HUES48 (cell line): ENCODE measurements at regions not wholly inside any gene's neighbourhood (a gene's known extent, or its start where the extent isn't known, plus 50 kb on each side); places are given as distances from the start of the nearest gene placed in this dataset.

ENCODE experiments used
- H3K27ac ChIP-seq: one replicate; pipeline ENCODE4 v1.7.0; 2013; ENCODE audit warnings: low read depth, low read length, inconsistent platforms
- H3K27me3 ChIP-seq: 2 replicates; pipeline ENCODE4 v1.6.1; 2013; ENCODE audit warnings: mild to moderate bottlenecking, low read length; ENCODE audit not compliant: control insufficient read depth, insufficient read depth
- H3K36me3 ChIP-seq: 2 replicates; pipeline ENCODE4 v1.6.1; 2013; ENCODE audit warnings: low read length; ENCODE audit not compliant: control insufficient read depth, insufficient read depth
- H3K4me1 ChIP-seq: 2 replicates; pipeline ENCODE4 v1.6.1; 2013; ENCODE audit warnings: mild to moderate bottlenecking, low read length; ENCODE audit not compliant: control insufficient read depth, insufficient read depth
- H3K4me3 ChIP-seq: 2 replicates; pipeline ENCODE4 v1.5.1; 2013; ENCODE audit warnings: mild to moderate bottlenecking, low read depth, low read length
- H3K9ac ChIP-seq: 2 replicates; pipeline ENCODE4 v1.6.1; 2013; ENCODE audit warnings: mild to moderate bottlenecking, low read depth, low read length, moderate library complexity
- H3K9me3 ChIP-seq: 2 replicates; pipeline ENCODE4 v1.6.1; 2013; ENCODE audit warnings: low read length; ENCODE audit not compliant: control insufficient read depth, insufficient read depth

DNA sequence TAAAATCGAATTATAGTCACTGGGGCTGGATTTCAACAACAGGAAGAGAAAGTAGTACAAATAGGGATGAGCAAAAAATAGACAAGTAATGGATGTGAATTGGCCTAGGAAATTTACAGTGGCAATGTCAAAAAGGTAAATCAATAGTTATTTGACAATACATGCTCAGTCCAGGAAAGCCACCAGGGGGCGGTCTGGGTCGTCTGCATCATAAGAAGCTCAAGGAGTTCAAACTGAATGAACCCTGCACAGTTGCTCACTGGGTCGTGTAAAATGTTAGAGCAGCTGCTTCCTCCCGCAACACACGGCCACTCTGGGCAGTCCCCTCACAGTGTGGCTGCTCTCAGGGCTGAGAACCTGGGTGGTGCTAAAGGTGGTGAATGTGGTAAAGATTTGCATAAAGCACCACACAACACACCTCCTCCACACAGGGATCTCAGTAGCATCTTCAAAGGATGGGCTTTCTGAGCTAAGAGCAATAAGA, 85.9 kb downstream of the ZNF280B start:
- Histone ChIP-seq H3K9me3 (no peaks in the 10 kb centered on the region), H3K36me3 (no peaks in the 10 kb centered on the region), H3K4me1 (0 out of 2 replicates have a peak, but pooled peaks cover 3% of the 10 kb centered on the region), H3K4me3 (no peak overlapping the region), H3K27me3 (peaks cover 98% of the 10 kb centered on the region), H3K27ac (no peak overlapping the region), H3K9ac (no peak overlapping the region)

DNA sequence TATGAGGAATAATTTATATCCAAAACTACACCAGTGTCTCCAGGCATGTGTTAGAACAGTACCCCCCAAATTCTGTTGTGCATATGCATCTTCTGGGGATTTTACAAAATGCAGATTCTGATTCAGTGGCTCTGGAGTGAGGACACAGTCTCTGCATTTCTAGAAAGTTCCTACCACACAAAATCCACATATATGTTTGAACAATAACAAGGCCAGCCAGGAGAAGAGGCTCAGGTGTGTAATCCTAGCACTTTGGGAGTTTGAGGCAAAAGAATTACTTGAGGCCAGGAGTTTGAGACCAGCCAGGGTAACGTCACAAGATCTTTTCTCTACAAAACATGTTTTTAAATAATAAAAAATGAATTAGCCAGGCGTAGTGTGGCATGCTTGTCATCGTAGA, 84.9 kb downstream of the ZNF280B start:
- H3K4me1 ChIP-seq, result 0 out of 2 replicates have a peak, but pooled peaks cover 3% of the 10 kb centered on the region
- H3K27ac ChIP-seq, result no peak overlapping the region

DNA sequence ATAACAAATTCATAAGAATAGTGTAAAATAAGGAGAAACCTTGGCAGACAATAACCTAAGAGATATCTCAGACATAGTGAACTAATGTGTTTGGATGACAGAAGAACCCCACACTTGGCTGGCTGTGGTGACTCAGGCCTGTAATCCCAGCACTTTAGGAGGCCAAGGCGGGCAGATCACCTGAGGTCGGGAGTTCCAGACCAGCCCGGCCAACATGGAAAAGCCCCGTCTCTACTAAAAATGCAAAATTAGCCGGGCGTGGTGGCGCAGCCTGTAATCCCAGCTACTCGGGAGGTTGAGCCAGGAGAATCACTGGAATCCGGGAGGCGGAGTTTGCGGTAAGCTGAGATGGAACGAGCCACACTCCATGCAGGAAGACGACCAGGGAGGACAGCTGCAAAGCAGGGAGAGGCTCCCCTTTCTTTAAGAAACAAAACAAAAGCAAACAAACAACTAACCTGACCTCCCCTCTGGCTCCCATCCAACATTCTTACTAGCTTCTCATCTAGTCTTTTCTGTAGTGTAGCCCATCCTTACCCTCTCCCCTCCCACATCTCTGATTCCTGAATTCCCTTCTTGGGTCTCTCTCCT, 84.2 kb downstream of the ZNF280B start:
- 0 out of 2 replicates have a peak, but pooled peaks cover 3% of the 10 kb centered on the region for H3K4me1 ChIP-seq
- H3K9me3 ChIP-seq, result no peaks in the 10 kb centered on the region
- H3K9ac ChIP-seq, result no peak overlapping the region
- H3K27ac ChIP-seq, result no peak overlapping the region
- no peak overlapping the region for H3K4me3 ChIP-seq
- peaks cover 98% of the 10 kb centered on the region for H3K27me3 ChIP-seq
- no peaks in the 10 kb centered on the region for H3K36me3 ChIP-seq

More for the DNA sequence above, 84.9 kb downstream of the ZNF280B start:
- Histone ChIP-seq H3K9me3 (no peaks in the 10 kb centered on the region), H3K4me3 (no peak overlapping the region), H3K36me3 (no peaks in the 10 kb centered on the region), H3K9ac (no peak overlapping the region), H3K27me3 (peaks cover 98% of the 10 kb centered on the region)

DNA sequence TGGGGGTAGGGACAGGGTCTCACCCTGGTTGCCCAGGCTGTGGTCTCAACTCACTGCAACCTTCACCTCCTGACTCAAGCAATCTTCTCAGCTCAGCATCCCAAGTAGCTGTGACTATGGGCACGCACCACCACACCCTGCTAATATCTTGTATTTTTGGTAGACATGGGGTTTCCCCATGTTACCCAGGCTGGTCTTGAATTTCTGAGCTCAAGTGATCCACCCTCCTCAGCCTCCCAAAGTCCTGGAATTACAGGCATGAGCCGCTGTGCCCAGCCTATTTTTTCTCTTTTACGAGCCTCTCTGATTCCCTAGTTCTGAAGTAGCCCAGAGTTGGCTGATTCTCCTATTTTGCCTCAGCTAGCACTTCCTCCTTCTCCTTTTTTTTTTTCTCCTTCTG, 83.6 kb downstream of the ZNF280B start:
- Histone ChIP-seq H3K36me3 (no peaks in the 10 kb centered on the region), H3K9ac (no peak overlapping the region), H3K9me3 (no peaks in the 10 kb centered on the region), H3K4me3 (no peak overlapping the region), H3K4me1 (0 out of 2 replicates have a peak, but pooled peaks cover 3% of the 10 kb centered on the region), H3K27me3 (peaks cover 98% of the 10 kb centered on the region), H3K27ac (no peak overlapping the region)

DNA sequence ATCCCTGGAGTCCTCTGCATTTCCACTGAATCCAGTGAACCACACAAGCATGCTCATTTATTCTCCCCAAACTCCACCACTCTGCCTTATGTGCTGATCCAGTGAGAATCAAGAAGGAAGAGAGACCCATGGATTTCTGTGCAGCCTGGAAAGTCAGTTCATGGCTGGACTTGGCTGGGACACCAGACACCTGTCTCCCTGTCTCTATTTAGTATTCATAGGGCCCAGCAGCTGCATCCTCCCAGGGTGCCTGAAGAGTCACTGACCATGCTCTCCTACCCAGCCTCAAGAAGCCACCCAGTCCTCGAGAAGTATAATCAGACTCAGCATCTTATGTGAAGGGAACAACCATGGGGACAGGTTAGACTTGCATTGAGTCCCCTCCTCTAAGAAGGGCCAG, 83.2 kb downstream of the ZNF280B start:
- Histone ChIP-seq H3K4me1 (0 out of 2 replicates have a peak, but pooled peaks cover 3% of the 10 kb centered on the region), H3K27me3 (peaks cover 98% of the 10 kb centered on the region), H3K4me3 (no peak overlapping the region), H3K9me3 (no peaks in the 10 kb centered on the region), H3K9ac (no peak overlapping the region), H3K36me3 (no peaks in the 10 kb centered on the region), H3K27ac (no peak overlapping the region)

DNA sequence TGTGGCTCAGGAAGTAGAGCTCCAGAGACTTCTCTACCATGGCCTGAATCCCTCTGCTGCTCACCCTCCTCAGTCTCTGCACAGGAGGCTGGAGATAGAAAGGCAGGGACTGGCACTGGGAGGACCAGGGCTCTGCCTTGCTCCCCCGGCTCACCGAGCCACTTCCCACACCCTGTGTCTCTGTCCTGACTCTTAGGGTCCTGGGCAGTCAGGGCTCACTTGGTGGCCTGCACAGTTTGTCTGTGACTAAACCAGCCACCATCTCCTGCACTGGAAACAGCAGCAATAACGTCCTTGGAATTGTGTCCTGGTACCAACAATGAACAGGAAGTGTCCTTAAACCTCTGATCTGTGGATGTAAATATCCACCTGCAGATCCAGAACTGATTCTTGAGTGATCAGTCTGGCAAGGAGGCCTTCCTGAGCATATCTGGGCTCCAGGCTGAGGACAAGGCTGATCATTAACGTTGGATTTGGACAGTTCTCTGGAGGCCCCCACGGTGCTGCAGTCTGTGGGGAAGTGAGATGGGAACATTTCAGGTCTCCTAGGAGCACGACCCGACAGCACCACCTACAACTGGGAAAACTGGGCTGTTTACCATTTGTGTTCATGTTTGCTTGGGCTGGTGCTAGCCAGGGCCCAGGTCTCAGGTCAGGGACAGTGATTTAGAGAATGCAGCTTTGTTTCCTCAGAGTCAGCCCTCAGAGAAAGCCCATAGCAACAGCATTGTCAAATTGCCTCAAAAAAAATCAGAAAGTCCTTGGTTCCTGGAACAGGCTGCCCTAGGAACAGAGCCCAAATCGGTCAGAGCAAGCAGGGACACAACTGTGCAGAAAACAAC, 82.5 kb downstream of the ZNF280B start:
- Histone ChIP-seq H3K36me3 (no peaks in the 10 kb centered on the region), H3K9me3 (no peaks in the 10 kb centered on the region), H3K4me1 (0 out of 2 replicates have a peak, but pooled peaks cover 3% of the 10 kb centered on the region), H3K27ac (no peak overlapping the region), H3K9ac (no peak overlapping the region), H3K27me3 (peaks cover 98% of the 10 kb centered on the region), H3K4me3 (no peak overlapping the region)

DNA sequence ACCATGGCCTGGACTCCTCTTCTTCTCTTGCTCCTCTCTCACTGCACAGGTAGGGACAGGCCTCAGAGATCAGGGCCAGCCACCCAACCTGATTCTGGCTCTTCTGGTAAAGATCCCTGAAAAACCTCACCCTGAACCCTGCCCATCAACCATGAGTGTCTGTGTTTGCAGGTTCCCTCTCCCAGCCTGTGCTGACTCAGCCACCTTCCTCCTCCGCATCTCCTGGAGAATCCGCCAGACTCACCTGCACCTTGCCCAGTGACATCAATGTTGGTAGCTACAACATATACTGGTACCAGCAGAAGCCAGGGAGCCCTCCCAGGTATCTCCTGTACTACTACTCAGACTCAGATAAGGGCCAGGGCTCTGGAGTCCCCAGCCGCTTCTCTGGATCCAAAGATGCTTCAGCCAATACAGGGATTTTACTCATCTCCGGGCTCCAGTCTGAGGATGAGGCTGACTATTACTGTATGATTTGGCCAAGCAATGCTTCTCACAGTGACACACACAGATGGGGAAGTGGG, 80.9 kb downstream of the ZNF280B start:
- no peaks in the 10 kb centered on the region for H3K9me3 ChIP-seq
- H3K27me3 ChIP-seq, result peaks cover 98% of the 10 kb centered on the region
- H3K9ac ChIP-seq, result no peak overlapping the region
- 0 out of 2 replicates have a peak, but pooled peaks cover 3% of the 10 kb centered on the region for H3K4me1 ChIP-seq
- H3K36me3 ChIP-seq, result no peaks in the 10 kb centered on the region
- no peak overlapping the region for H3K27ac ChIP-seq
- H3K4me3 ChIP-seq, result no peak overlapping the region

DNA sequence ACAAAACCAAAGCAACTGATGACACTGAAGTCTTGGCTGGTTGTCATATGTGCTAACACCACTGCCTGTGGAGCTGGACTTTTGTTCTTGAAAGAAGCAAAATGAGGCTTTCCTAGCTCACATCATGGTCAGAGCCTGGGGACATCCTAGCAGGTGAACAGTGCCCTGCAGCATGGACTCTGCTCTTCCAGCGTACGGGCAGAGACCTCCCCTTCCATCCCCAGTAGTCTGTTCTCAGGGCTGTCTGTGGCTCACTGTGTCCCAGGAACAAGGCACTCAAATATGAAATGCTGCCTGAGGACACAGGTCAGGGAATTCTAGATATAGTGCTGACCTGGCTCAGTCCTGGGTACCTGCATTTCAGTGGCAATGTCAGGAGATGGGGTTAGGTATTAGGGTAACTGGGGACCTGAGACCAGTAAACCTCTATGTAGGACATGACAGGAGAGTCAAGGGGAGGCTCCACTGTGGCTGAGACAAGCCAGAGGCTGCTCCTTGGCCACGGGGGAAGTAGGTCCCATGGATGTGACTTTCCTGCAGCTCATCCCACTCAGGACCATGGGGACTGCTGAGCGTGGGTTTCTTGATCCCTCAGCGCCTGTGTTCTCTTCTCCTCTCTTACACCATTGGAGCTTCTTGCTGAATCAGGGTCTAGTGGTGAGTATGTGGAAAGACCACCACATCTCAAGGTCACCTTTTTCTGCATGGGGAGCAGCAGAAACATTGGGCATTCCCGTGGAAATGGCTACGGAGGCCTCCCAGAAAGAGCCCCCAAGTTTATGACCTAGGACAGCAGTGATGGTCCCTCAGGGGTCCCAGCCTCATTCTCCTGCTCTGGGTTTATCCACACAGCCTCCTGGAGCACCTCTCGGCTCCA, 80.1 kb downstream of the ZNF280B start:
- no peaks in the 10 kb centered on the region for H3K9me3 ChIP-seq
- H3K27me3 ChIP-seq, result peaks cover 98% of the 10 kb centered on the region
- no peak overlapping the region for H3K9ac ChIP-seq

DNA sequence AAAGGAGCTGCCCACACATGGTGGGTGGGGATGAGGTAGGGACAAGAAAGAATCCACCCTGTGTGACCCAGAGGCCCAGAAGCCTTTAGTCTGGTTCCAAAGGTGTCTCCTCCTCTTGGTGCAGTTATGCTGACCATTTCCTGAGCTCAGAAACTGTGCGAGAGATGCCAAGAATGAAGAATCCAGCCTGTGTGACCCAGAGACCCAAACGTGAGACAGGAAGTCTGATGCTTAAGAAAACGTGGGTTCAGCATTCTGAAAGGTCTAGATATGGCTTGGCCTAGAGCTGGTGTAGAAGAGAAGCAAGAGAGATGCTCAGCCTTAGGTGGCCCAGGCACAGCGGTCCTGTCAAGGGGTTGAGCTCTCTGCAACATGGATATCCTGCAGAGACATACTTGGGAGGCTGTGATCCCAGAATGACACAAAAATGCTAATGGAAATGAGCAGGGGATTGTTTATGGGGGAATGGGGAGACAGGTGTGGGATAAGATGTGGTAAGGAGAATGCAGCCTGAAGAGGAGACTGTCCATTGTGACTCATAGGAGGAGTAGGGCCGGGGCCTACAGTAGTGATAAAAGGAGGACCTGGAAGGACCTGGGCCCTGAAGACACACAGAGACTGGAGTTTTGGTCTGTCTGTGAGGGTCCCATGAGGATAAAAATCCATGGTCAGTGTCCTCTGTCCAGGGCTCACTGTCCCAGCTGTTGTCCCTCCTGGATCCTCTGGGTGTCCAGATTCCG, 79.0 kb downstream of the ZNF280B start:
- 0 out of 2 replicates have a peak, but pooled peaks cover 3% of the 10 kb centered on the region for H3K4me1 ChIP-seq
- H3K27me3 ChIP-seq, result peaks cover 98% of the 10 kb centered on the region

More for the DNA sequence above, 80.1 kb downstream of the ZNF280B start:
- Histone ChIP-seq H3K36me3 (no peaks in the 10 kb centered on the region), H3K4me1 (0 out of 2 replicates have a peak, but pooled peaks cover 3% of the 10 kb centered on the region), H3K4me3 (no peak overlapping the region), H3K27ac (no peak overlapping the region)

More for the DNA sequence above, 79.0 kb downstream of the ZNF280B start:
- H3K9me3 ChIP-seq, result no peaks in the 10 kb centered on the region
- H3K27ac ChIP-seq, result no peak overlapping the region
- no peak overlapping the region for H3K4me3 ChIP-seq
- no peaks in the 10 kb centered on the region for H3K36me3 ChIP-seq
- H3K9ac ChIP-seq, result no peak overlapping the region
